H1 (cell line): ENCODE measurements at regions not wholly inside any gene's neighbourhood (a gene's known extent, or its start where the extent isn't known, plus 50 kb on each side); places are given as distances from the start of the nearest gene placed in this dataset.

ENCODE experiments used
- CTCF ChIA-PET: fragments of 300-600 bp; sonication (Branson Sonifier 250); formaldehyde crosslinking; loops from one replicate; lab custom pipeline; 2021; ENCODE audit not compliant: partially characterized antibody; lab: Charles Lee
- POLR2A ChIA-PET: fragments of 300-600 bp; sonication (Branson Sonifier 250); formaldehyde crosslinking; loops from one replicate; lab custom pipeline; 2021; ENCODE audit warnings: inconsistent platforms; ENCODE audit not compliant: partially characterized antibody; lab: Charles Lee
- DNase-seq, 2 experiments: peaks; one replicate each; pipeline versions ENCODE4 v3.0.0 to v3.0.0-alpha.2; 2010 to 2022; ENCODE audit warnings: low spot score in 2 of 2, low read depth in 1 of 2, mixed read lengths in 1 of 2
- FAIRE-seq: peaks from 2 replicates; lab custom pipeline; 2011; peaks lifted over from hg19 to GRCh38; lab: Jason Lieb, UNC
- H2AFZ ChIP-seq: 2 replicates; pipeline ENCODE4 v1.8.1; 2012; ENCODE audit warnings: low read length, inconsistent platforms
- H2AK5ac ChIP-seq: 2 replicates; pipeline ENCODE4 v1.6.1; 2013; ENCODE audit warnings: low read depth, low read length
- H2BK120ac ChIP-seq: replicated peaks from 2 replicates; pipeline ENCODE3; 2013; ENCODE audit warnings: low read depth, low read length, inconsistent platforms
- H2BK12ac ChIP-seq: 2 replicates; pipeline ENCODE4 v1.6.1; 2013; ENCODE audit warnings: low read depth, low read length
- H2BK15ac ChIP-seq: 2 replicates; pipeline ENCODE4 v1.6.1; 2013; ENCODE audit warnings: low read length
- H2BK20ac ChIP-seq: 2 replicates; pipeline ENCODE4 v1.6.1; 2013; ENCODE audit warnings: low read length
- H2BK5ac ChIP-seq: 2 replicates; pipeline ENCODE4 v1.6.1; 2013; ENCODE audit warnings: low read depth, low read length
- H3K14ac ChIP-seq: 2 replicates; pipeline ENCODE4 v1.6.1; 2013; ENCODE audit warnings: inconsistent platforms; ENCODE audit not compliant: insufficient read length
- H3K18ac ChIP-seq: 2 replicates; pipeline ENCODE4 v1.6.1; 2013; ENCODE audit warnings: low read length; ENCODE audit errors: extremely low read depth
- H3K23ac ChIP-seq: 2 replicates; pipeline ENCODE4 v1.6.1; 2013; ENCODE audit warnings: inconsistent platforms; ENCODE audit not compliant: insufficient read length
- H3K23me2 ChIP-seq: 2 replicates; pipeline ENCODE4 v1.6.1; 2013; ENCODE audit warnings: low read depth, low read length
- H3K27ac ChIP-seq: 2 replicates; pipeline ENCODE4 v1.6.1; 2011; ENCODE audit warnings: low read depth, low read length, inconsistent platforms
- H3K27me3 ChIP-seq, 4 experiments: replicated peaks in 1 of 4; 1 replicate in 1 of 4; 2 replicates in 3 of 4; pipeline versions ENCODE4 v1.6.1 to v1.8.1; 2011 to 2013; ENCODE audit warnings: low read length in 3 of 4, mild to moderate bottlenecking in 3 of 4, inconsistent platforms in 2 of 4, mixed read lengths in 2 of 4, moderate library complexity in 1 of 4; ENCODE audit not compliant: control insufficient read depth in 3 of 4, insufficient read depth in 3 of 4; ENCODE audit errors: extremely low read depth in 1 of 4
- H3K36me3 ChIP-seq, 4 experiments: 2 replicates each; pipeline versions ENCODE4 v1.6.1 to v1.8.1; 2011 to 2013; ENCODE audit warnings: mild to moderate bottlenecking in 4 of 4, low read length in 3 of 4, moderate library complexity in 2 of 4, control low read depth in 1 of 4, inconsistent platforms in 1 of 4; ENCODE audit not compliant: insufficient read depth in 4 of 4, control insufficient read depth in 2 of 4
- H3K4ac ChIP-seq: replicated peaks from 2 replicates; pipeline ENCODE3; 2013; ENCODE audit warnings: low read length, low read depth, mixed read lengths, inconsistent platforms; ENCODE audit not compliant: insufficient read length
- H3K4me1 ChIP-seq, 4 experiments: replicated peaks in 1 of 4; 1 replicate in 1 of 4; 2 replicates in 3 of 4; pipeline versions ENCODE4 v1.6.1 to v1.8.1; 2011 to 2013; ENCODE audit warnings: low read length in 3 of 4, inconsistent platforms in 2 of 4, mixed read lengths in 1 of 4; ENCODE audit not compliant: insufficient read depth in 4 of 4, control insufficient read depth in 3 of 4
- H3K4me2 ChIP-seq, 2 experiments: 2 replicates each; pipeline versions ENCODE4 v1.6.1 to v1.8.1; 2011 to 2013; ENCODE audit warnings: low read depth in 2 of 2, low read length in 2 of 2, control low read depth in 1 of 2, inconsistent platforms in 1 of 2, mild to moderate bottlenecking in 1 of 2; ENCODE audit not compliant: insufficient read depth in 1 of 2
- H3K4me3 ChIP-seq, 4 experiments: fragments of 200-600, 300-600 bp in 1 of 4; sonication (generic), shearing (Covaris generic), sonication (Bioruptor Twin) in 1 of 4; 2 replicates each; pipeline versions ENCODE4 v1.5.1 to v1.8.1; 2011 to 2016; ENCODE audit warnings: low read length in 4 of 4, low read depth in 3 of 4, control low read depth in 2 of 4, inconsistent platforms in 2 of 4, mild to moderate bottlenecking in 2 of 4, mixed read lengths in 1 of 4, moderate library complexity in 1 of 4; ENCODE audit not compliant: insufficient read depth in 2 of 4; ENCODE audit errors: extremely low read depth in 1 of 4
- H3K56ac ChIP-seq: replicated peaks from 2 replicates; pipeline ENCODE3; 2013; ENCODE audit warnings: low read depth, mild to moderate bottlenecking, mixed read lengths, low read length, inconsistent platforms; ENCODE audit not compliant: insufficient read length
- H3K79me1 ChIP-seq: 2 replicates; pipeline ENCODE4 v1.6.1; 2013; ENCODE audit warnings: low read depth, low read length, control low read depth
- H3K79me2 ChIP-seq, 2 experiments: 2 replicates each; pipeline versions ENCODE4 v1.6.1 to v1.8.1; 2012 to 2013; ENCODE audit warnings: low read length in 2 of 2, mild to moderate bottlenecking in 2 of 2, inconsistent platforms in 1 of 2; ENCODE audit not compliant: insufficient read depth in 2 of 2, control insufficient read depth in 1 of 2
- H3K9ac ChIP-seq, 4 experiments: replicated peaks in 1 of 4; 1 replicate in 1 of 4; 2 replicates in 3 of 4; pipeline versions ENCODE4 v1.6.1 to v1.8.1; 2011 to 2013; ENCODE audit warnings: low read depth in 3 of 4, low read length in 3 of 4, control low read depth in 2 of 4, mild to moderate bottlenecking in 2 of 4, moderate library complexity in 2 of 4, inconsistent platforms in 1 of 4; ENCODE audit errors: extremely low read depth in 1 of 4
- H3K9me3 ChIP-seq, 2 experiments: 2 replicates each; pipeline versions ENCODE4 v1.6.1 to v1.8.1; 2012 to 2013; ENCODE audit warnings: mild to moderate bottlenecking in 2 of 2, moderate library complexity in 2 of 2, control low read depth in 1 of 2, inconsistent platforms in 1 of 2, low read depth in 1 of 2, low read length in 1 of 2, mixed read lengths in 1 of 2; ENCODE audit not compliant: insufficient read depth in 2 of 2
- H4K20me1 ChIP-seq, 2 experiments: replicated peaks in 1 of 2; 2 replicates each; pipeline versions ENCODE3 to v1.8.1; 2011 to 2013; ENCODE audit warnings: inconsistent platforms in 2 of 2, low read length in 2 of 2, mild to moderate bottlenecking in 1 of 2; ENCODE audit not compliant: insufficient read depth in 2 of 2, control insufficient read depth in 1 of 2
- H4K5ac ChIP-seq: 2 replicates; pipeline ENCODE4 v1.6.1; 2013; ENCODE audit warnings: low read length, low read depth, mixed read lengths, inconsistent platforms; ENCODE audit not compliant: insufficient read length
- H4K8ac ChIP-seq: 2 replicates; pipeline ENCODE4 v1.8.0; 2013; ENCODE audit warnings: mild to moderate bottlenecking, moderate library complexity, low read length, inconsistent platforms; ENCODE audit not compliant: insufficient read depth; ENCODE audit errors: extremely low read depth
- H4K91ac ChIP-seq: replicated peaks from 2 replicates; pipeline ENCODE3; 2013; ENCODE audit warnings: low read length, mixed read lengths, inconsistent platforms; ENCODE audit not compliant: insufficient read length
- ASH2L ChIP-seq: fragments of 200-600, 300-600 bp; sonication (generic); IDR thresholded peaks from one replicate; pipeline ENCODE4 v1.7.1; 2017; ENCODE audit warnings: low read length
- CBX8 ChIP-seq: fragments of 300-800, 300-1000 bp; sonication (generic); IDR thresholded peaks from 2 replicates; pipeline ENCODE4 v1.7.1; 2016; ENCODE audit warnings: low read depth, low read length, borderline replicate concordance
- CTBP2 ChIP-seq: IDR thresholded peaks from 2 replicates; pipeline ENCODE4 v1.7.0; 2011; ENCODE audit warnings: borderline replicate concordance, mild to moderate bottlenecking, moderate library complexity, mixed read lengths, low read length; ENCODE audit not compliant: insufficient read depth, insufficient read length
- KDM5A ChIP-seq: fragments of 200-600 bp; IDR thresholded peaks from 2 replicates; pipeline ENCODE4 v1.7.1; 2012; ENCODE audit warnings: mild to moderate bottlenecking, low read length, inconsistent platforms, mixed read lengths
- POLR2AphosphoS5 ChIP-seq: IDR thresholded peaks from 2 replicates; pipeline ENCODE4 v1.6.1; 2011; ENCODE audit warnings: low read depth, low read length
- TBP ChIP-seq: IDR thresholded peaks from 2 replicates; pipeline ENCODE4 v1.6.1; 2011; ENCODE audit warnings: low read depth, low read length, improper control_type of control experiment
- TCF12 ChIP-seq: IDR thresholded peaks from 2 replicates; pipeline ENCODE4 v1.6.1; 2011; ENCODE audit warnings: low read depth, mild to moderate bottlenecking, low read length
- WGBS, 2 experiments: shearing (Covaris generic) in 1 of 2; methylation state at CpG; one replicate each; pipeline versions ENCODE4 v1.1.6 to v1.1.7; 2013 to 2015; ENCODE audit warnings: low lambda C conversion rate in 2 of 2, mixed read lengths in 2 of 2, inconsistent platforms in 1 of 2, low coverage in 1 of 2, missing lambda C conversion rate in 1 of 2; ENCODE audit not compliant: insufficient replicate concordance in 2 of 2, insufficient coverage in 1 of 2, insufficient read length in 1 of 2; ENCODE audit errors: extremely low coverage in 1 of 2, missing lambda C conversion rate in 1 of 2; 5-methylcytosine and 5-hydroxymethylcytosine counted together

DNA sequence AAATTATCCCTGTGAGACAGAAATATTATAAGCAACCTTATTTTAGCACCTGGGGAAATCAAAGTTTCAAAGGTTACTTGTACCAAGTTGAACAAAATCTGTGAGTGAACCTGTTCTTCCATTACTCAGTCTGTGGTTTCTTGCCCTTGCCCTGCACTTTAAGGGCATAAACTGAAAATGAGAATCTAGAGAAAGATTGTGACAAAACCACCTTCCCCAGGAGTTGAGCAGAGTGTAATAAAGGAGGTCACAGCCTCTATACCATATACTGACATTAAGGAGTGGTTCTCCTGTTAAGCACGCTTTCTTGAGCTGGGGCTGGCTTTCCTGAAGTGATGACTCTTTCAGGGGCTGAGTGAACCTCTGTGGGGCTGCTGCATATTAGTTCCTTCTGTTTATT lies 143.4 kb downstream of the PDCD6IP start:
- FAIRE-seq (no peak), DNase-seq (no peak)
- Histone ChIP-seq H3K36me3 (no peaks in the 10 kb centered on the region), H2BK5ac (no peak overlapping the region), H2AFZ (no peak overlapping the region), H4K20me1 (no peaks in the 10 kb centered on the region), H2BK120ac (no peak overlapping the region), H3K18ac (no peak overlapping the region), H3K23me2 (no peaks in the 10 kb centered on the region), H3K14ac (no peak overlapping the region), H3K56ac (no peak overlapping the region), H3K79me2 (no peaks in the 10 kb centered on the region), H2AK5ac (no peak overlapping the region), H3K27ac (no peak overlapping the region), H2BK20ac (no peak overlapping the region), H4K5ac (no peak overlapping the region), H4K91ac (no peak overlapping the region), H3K9me3 (no peaks in the 10 kb centered on the region), H4K8ac (no peak overlapping the region), H3K79me1 (no peaks in the 10 kb centered on the region), H3K4ac (no peak overlapping the region), H3K27me3 (no peaks in the 10 kb centered on the region), H3K23ac (no peak overlapping the region), H2BK12ac (no peak overlapping the region), H3K4me2 (no peak overlapping the region), H3K4me1 (no peaks in the 10 kb centered on the region), H2BK15ac (no peak overlapping the region), H3K9ac (no peak overlapping the region), H3K4me3 (no peak overlapping the region)
- WGBS, 2 experiments, result 100% methylated on average over 1 of the region's 1 CpG; no CpG with 5 or more reads in 1 of the 2 experiments
- ChIA-PET CTCF (interaction anchor here (1.8 kb wide), 1 partner anchor 59 kb away, joined by 8 read pairs; no protein-coding TSS in a partner anchor), POLR2A (interaction anchor here (1.0 kb wide), 1 partner anchor 27 kb away, joined by 3 read pairs; no protein-coding TSS in a partner anchor)
- TF ChIP-seq KDM5A (no peak), TCF12 (no peak), TBP (no peak), ASH2L (no peak), POLR2AphosphoS5 (no peak), CTBP2 (no peak), CBX8 (no peak)
